ENCODE measurements at regions not wholly inside any gene's neighbourhood (a gene's known extent, or its start where the extent isn't known, plus 50 kb on each side); places are given as distances from the start of the nearest gene placed in this dataset.

DNA sequence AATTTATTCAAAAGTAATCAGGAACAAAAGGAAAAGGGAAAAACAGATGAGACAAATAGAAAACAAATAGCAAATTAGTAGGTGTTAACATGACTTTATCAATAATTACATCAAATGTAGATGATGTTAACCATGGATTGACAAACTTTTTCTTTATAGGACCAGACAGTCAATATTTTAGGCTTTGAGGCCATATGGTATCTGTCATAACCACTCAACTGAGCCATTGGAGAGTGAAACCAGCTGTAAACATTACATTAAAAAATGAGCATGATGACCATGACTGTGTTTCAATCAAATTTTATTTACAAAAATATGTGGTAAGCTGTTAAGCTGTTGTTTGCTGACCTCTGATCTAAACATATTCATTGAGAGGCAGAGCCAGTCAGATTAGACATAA is 118.5 kb upstream of the NWD2 start:
- no peak for DNase-seq

DNA sequence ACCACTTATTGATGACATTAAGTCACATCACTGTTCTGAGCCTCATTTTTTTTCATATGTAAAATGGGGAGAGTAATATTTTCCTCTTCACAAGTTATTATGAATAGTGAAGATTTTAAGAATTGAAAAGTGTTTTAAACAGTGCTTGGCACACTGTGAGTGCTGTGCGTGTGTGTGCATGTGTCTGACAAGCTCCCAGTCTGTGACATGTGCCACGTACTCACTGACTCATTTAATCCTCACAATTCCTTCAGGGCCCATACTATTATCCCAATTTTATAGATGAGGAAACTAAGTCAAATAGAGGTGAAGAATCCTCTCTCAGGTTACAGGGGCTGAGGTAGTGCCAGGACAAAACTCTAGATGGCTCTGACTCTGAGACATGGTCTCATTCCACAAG is 114.1 kb upstream of the NWD2 start:
- DNase-seq: no peak

DNA sequence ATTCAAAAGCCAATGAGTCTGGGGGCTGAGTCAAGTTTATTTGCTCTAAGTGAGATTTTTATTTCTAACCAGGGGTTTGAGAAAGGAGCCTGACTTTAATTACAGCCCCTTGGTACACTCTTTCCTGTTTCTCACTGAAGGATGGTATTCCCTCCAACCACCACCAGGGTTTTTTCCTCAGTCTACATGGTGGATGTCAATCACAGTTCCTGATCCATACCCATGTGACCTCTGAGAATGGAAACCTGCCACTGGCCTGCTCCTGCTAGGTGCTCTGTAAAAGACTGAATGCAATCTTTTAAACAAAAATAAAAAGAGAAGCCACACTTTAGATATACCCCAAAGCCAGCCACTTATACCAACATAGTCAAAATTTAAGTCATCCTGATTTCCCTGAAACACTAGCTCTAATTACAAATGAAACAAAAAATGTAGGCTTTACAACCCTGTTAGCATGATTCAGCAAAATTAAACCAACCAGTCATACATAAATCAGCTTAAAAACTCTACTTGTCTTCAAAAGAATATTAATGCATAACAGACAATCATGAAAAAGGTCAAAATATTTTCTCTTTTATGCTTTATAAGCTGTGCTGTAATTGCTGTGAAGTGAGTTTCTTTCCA is 112.1 kb upstream of the NWD2 start:
- no peak for DNase-seq

DNA sequence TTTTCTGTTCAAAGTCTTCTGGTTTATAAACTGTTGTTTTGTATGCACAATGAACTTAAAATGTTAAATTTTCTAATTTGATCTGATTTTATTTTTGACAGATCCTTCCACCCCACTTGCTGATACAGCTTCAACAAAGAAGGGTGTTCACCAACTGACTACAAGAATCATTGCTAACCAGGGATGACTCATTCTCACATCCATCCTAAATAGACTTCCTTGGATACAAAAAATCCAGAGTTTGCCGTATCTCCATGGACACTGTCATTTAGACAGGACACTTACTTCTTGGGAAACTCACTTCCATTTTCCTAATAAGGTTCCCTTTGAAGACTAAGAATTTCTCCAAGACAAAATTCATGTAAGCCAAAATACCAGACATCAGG is 111.6 kb upstream of the NWD2 start:
- no peak for DNase-seq

DNA sequence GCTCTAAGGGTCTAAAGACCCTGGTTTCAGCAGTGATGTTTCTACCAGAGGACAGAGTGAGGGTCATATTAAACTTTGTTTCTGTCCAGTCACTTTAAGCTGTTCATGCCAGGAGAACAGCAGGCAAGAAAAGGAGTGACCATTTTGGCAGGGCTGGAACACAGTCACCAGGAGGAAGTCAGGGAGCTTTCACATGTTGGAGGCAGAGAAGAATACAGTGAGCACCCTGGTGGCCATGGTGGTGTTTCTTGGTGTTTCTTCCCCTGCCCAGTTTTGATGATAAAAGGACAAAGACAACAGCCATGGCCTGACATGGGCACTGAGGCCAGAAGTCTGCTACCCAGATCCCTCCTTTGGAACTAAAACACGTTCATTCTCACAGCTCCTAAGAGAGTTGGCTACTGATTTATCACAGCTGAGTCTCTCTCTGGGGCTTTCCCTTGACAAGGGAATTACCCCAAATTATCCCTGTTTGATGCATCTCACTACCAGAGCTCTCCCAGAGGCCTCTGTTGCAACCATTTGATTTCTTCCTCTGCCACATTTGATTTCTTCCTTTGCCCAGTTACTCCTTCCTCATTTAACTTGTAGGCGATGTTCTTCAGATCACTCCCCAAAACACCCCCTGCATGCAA is 106.4 kb upstream of the NWD2 start:
- DNase-seq: no peak

DNA sequence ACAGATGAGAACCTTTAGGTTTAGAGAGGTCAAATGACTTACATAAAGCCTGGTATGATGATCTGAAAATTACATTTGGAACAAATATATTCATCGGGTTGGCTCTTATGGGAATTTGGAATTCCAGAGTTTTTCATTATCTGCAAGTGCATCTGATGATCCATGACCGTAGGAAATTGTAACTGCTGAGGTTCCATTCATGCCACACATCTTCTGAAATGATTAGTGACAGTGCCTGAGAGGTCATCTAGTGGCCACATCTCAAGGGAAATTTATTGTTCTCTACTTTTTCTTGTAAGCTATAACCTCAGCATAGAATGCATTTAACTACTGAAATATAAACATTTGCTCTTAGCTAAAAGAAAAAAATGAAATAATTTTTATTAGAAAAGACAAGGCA is 105.8 kb upstream of the NWD2 start:
- no peak for DNase-seq

DNA sequence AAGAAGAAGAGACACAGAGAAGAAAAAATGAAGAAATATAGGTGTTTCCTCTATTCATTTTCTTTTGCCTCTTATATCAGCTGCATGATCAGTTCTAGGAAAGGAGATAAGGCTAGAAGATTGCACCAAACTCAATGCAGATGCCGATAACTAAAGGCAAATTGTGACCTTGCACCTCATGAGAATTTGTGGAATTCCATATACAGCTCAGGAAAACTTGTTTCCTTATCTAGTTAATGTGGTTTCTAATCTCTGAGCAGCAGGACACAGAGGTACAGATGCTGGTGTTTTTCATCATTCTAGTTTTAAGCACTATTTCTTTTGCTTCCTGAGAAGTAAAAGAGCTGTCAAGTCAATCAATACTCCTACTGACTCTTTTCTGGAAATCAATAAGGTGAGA is 104.6 kb upstream of the NWD2 start:
- DNase-seq: no peak

DNA sequence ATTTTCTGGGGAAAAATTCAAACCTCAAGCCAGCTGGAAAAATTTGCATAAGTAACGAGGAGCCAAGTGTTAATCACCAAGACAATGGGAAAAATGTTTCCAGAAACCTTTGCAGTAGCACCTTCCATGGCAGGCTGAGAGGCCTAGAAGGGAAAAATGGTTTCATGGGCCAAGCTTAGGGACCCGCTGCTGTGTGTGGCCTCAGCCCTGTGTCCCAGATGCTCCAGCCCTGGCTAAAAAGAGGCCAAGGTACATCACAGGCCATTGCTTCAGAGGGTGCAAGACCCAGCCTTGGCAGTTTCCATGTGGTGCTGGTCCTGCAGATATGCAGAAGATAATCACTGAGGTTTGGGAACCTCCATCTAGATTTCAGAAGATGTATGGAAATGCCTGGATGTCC is 98.3 kb upstream of the NWD2 start:
- DNase-seq: no peak

DNA sequence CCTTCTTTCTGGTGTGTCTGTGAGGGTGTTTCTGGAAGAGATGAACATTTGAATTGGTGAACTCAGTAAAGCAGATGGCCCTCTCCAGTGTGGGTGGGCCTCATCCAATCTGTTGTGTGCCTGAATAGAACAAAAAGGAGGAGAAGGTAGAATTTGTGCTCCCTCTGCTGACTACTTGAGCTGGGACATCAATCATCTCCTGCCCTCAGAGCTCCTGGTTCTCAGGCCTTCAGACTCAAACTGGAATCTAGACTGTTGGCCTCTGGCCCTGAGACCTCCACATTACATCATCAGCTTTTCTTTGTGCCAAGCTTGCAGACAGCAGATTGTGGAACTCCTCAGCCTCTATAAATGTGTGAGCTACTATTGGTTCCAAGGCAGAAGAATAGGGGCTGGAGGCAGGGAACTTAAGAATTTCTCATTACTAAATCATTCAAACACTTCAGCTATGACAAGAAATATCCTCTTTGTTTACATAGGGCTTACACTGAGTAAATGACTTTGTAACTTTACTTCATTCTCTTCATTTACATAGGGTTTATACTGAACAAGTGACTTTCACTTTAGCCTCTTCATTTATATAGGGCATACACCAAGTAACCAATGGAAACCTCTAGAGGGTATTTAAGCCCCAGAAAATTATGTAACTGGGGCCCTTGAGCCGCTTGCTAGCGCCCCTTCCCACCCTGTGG is 86.9 kb upstream of the NWD2 start:
- DNase-seq: no peak

DNA sequence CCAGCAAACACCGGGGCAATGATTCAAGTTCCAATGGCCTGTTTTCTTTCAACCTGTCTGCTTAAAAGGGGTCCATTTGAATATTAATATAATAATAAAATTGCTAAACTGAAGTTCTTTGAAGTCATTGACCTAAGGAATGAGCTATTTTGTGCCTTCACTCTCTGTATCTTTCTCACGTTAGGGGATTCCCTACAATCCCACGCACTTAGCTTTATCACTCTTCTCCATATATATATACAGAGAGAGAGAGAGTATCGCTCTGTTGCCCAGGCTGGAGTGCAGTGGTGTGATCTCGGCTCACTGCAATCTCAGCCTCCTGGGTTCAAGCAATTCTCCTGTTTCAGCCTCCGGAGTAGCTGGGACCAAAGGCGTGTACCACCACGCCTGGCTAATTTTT is 83.9 kb upstream of the NWD2 start:
- no peak for DNase-seq

DNA sequence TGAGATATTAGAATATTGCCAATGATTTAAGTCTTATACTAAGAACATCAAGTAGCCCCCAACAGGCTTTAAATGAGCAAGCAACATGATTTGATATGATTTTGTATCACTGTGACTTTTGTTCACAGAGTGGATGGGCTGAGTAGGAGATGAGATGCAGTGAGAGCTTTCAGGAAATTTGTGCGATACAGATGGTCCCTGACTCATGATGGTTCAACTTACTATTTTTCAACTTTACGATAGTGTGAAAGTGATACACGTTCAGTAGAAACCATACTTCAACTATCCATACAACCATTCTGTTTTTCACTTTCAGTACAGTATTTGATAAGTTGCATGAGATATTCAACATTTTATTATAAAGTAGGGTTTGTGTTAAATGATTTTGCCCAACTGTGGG is 78.7 kb upstream of the NWD2 start:
- DNase-seq: no peak

DNA sequence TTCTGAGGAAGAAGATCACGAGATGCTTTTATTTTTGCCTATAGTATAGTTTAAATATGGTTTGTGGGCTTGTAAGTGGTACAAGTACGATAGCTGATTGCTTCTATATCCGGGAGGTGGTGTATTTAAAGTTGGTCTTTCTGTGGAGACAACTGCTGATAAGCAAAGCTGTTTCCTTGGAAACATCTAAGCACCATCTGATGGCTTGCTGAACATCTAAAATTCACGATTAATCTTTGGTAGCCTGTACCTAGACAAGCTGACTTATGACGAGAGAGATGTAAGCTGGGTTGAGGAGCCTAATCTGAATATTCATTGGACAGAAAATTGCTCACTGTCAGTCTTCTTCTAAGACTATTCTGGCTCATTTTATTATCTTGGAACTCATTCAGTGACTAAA is 74.6 kb upstream of the NWD2 start:
- DNase-seq: no peak

DNA sequence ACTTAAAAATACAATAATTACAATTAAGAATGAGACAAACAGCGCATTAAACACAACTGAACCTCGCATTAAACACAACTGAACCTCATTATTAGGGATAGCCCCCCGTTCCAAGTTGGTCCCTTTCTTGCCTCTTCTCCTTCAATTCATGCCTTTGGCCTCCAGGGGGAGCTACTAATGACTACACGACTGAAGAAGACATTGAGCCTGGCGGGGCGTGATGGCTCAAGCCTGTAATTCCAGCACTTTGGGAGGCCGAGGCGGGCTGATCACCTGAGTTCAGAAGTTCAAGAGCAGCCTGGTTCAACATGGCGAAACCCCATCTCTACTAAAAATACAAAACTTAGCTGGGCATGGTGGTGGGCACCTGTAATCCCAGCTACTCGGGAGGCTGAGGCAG is 56.4 kb upstream of the NWD2 start:
- no peak for DNase-seq

Measured in NCI-H510A treated with DMSO at 0.1 percent for 48 hours (cell line).